C4-2B (cell line): ENCODE measurements at regions not wholly inside any gene's neighbourhood (a gene's known extent, or its start where the extent isn't known, plus 50 kb on each side); places are given as distances from the start of the nearest gene placed in this dataset.

ENCODE experiments used
- H3K27ac ChIP-seq: fragments of 450-650 bp; 2 replicates; pipeline ENCODE4 v1.5.1; 2017
- ZFX ChIP-seq: fragments of 450-650 bp; IDR thresholded peaks from 2 replicates; pipeline ENCODE4 v1.6.1; 2017
- TF ChIP-seq, protein P1 (sequence below): fragments of 450-650 bp; conservative IDR thresholded peaks from 2 replicates; pipeline ENCODE4 v1.5.1; 2017; ENCODE audit warnings: mild to moderate bottlenecking

DNA sequence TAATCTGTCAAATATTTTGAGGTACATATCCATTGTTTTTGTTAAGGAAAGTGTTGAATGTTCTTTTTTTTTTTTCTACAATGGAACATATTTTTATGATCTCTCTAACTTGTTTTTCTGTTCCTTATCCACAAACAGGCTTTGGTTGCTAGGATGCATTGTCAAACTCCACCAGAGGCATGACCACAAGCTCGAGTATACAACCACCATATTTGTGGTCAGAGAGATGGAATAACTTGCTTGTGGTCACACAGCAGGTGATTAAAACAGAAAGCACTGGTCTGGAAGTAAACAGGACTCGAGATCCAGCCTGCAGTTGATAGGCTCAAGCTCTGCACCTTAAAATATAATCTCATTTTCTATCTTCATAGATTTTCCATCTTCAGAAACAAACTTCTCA is 105.8 kb upstream of the ADAMTS18 start:
- TF ChIP-seq, protein P1, sequence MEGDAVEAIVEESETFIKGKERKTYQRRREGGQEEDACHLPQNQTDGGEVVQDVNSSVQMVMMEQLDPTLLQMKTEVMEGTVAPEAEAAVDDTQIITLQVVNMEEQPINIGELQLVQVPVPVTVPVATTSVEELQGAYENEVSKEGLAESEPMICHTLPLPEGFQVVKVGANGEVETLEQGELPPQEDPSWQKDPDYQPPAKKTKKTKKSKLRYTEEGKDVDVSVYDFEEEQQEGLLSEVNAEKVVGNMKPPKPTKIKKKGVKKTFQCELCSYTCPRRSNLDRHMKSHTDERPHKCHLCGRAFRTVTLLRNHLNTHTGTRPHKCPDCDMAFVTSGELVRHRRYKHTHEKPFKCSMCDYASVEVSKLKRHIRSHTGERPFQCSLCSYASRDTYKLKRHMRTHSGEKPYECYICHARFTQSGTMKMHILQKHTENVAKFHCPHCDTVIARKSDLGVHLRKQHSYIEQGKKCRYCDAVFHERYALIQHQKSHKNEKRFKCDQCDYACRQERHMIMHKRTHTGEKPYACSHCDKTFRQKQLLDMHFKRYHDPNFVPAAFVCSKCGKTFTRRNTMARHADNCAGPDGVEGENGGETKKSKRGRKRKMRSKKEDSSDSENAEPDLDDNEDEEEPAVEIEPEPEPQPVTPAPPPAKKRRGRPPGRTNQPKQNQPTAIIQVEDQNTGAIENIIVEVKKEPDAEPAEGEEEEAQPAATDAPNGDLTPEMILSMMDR = no peak
- TF ChIP-seq ZFX = no peak
- no peak overlapping the region for H3K27ac ChIP-seq

DNA sequence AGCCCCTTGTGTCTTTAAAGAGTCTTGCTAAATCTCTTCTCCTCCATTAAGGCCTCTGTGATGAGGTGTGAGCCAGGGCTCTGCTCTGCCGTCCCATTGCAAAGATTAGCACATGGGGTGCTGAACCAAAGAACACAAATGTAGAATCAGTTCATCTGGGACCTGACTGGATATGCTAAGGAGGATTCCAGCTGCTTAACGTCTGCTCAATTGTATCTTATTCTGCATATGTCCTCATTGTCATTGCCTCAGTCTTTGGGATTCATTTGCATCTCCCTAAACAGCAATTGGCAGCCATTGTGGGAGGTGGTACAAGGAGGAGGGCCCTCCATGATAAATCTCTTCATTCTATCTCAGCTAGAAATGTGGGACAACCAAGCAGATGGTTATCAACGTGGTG is 106.3 kb upstream of the ADAMTS18 start:
- no peak for TF ChIP-seq ZFX
- TF ChIP-seq, protein P1 = no peak
- H3K27ac ChIP-seq = no peak overlapping the region

DNA sequence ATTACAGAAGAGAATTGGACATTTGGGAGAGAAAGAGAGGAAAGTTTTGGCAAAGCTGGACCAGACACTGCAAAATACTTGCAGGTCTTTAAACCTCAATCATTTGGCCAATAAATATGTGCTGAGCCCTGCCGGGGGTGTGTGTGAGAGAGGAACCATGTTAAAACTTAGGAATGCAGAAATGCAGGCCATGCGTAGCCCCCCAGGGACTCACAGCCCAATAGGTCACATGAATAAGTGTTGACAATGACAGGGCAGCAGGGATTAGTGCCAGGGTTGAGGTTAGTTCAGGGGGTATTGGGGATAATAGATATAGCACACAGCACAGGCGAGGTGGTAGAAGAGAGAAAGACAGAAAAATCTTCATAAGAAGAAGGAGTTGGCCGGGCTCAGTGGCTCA is 113.3 kb upstream of the ADAMTS18 start:
- TF ChIP-seq, protein P1 = no peak
- no peak for TF ChIP-seq ZFX
- H3K27ac ChIP-seq = no peak overlapping the region

DNA sequence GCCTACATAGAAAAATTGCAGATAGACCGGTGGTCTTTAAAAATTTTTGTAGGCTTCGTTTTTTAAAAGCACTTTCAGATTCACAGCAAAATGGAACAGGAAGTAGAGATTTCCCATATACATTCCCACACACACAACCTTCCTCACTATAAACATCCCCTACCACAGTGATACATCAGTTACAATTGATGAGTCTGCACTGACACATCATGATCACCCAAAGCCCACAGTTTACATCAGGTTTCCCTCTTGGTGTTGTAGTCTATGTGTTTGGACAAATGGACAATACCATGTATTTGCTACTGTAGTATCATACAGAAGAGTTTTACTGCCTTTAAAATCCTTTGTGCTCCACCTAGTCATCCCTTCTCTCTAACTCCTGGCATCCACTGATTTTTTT is 113.9 kb upstream of the ADAMTS18 start:
- TF ChIP-seq ZFX = no peak
- TF ChIP-seq, protein P1 = no peak
- no peak overlapping the region for H3K27ac ChIP-seq

DNA sequence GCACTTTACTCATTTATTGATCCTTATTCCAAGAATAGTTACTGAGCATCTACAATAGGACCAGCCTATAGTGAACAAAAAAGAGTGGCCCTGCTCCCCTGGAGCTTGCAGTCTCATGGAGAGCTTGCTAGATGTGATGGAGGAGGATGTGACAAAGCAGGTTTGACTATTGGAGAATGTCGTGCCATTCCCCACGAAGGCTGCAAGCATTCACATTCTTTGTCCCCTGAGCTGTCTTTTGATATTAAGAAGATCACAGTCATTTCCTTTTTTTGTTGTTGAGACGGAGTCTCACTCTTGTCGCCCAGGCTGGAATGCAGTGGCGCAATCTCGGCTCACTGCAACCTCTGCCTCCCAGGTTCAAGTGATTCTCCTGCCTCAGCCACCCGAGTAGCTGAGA is 115.0 kb upstream of the ADAMTS18 start:
- no peak overlapping the region for H3K27ac ChIP-seq
- TF ChIP-seq ZFX = no peak
- TF ChIP-seq, protein P1 = no peak

DNA sequence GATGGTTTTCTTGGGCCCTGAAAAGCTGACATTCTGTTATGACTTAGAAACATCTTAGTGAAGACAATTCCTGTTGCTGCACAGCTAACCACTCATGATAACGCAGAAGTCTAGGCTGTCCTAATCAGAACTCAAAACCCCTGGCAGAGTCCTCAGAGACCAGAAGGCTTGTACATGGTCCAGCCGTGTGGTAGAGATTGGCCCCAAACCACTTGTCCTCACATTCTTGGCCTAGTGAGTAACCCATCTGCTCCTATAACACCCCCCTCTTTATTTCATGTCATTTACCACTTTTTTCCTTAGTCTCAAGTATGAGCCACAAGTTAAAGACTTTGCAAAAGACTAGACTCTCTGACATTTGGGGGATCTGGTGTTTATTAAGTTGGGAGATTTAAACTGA is 116.5 kb upstream of the ADAMTS18 start:
- no peak overlapping the region for H3K27ac ChIP-seq
- no peak for TF ChIP-seq ZFX
- TF ChIP-seq, protein P1 = no peak

DNA sequence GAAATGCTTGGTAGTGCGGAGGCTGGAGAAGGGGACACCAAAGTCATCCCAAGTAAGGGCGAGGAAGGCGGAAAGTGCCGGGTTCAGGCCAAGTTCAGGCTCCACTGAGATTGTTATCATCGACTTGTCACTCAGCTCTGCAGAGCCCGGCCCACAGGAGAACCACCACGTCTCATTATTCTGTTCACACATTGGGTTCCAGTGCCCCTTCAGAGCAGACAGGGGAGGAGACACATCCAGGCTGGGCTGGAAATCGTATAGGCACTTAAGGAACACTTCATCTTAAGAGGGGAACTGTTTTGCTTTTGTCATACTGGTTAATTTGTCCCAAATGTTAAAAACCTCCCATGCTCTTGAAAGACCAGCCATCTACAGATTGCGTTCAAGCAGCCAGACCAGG is 118.3 kb upstream of the ADAMTS18 start:
- TF ChIP-seq ZFX = no peak
- TF ChIP-seq, protein P1 = no peak
- H3K27ac ChIP-seq = no peak overlapping the region
